Stomach smooth muscle (tissue), 2 donors: ENCODE measurements at regions not wholly inside any gene's neighbourhood (a gene's known extent, or its start where the extent isn't known, plus 50 kb on each side); places are given as distances from the start of the nearest gene placed in this dataset.

Experiments used
- H3K27ac ChIP-seq: one replicate; pipeline ENCODE4 v1.7.0; 2013; ENCODE audit warnings: mild to moderate bottlenecking, low read length, inconsistent platforms
- H3K27me3 ChIP-seq, 2 donors: one replicate each; pipeline ENCODE4 v1.7.0; 2013; ENCODE audit warnings: low read length in 2 of 2; ENCODE audit not compliant: insufficient read depth in 2 of 2, control insufficient read depth in 1 of 2
- H3K36me3 ChIP-seq, 2 donors: one replicate each; pipeline ENCODE4 v1.7.0; 2013; ENCODE audit warnings: low read length in 2 of 2; ENCODE audit not compliant: control insufficient read depth in 2 of 2, insufficient read depth in 2 of 2
- H3K4me1 ChIP-seq: one replicate; pipeline ENCODE4 v1.7.0; 2013; ENCODE audit warnings: low read length; ENCODE audit not compliant: control insufficient read depth, insufficient read depth
- H3K4me3 ChIP-seq, 2 donors: one replicate each; pipeline ENCODE4 v1.7.0; 2013; ENCODE audit warnings: low read length in 2 of 2
- H3K9ac ChIP-seq, 2 donors: one replicate each; pipeline ENCODE4 v1.7.0; 2013; ENCODE audit warnings: low read length in 2 of 2, mild to moderate bottlenecking in 1 of 2
- H3K9me3 ChIP-seq, 2 donors: one replicate each; pipeline ENCODE4 v1.7.0; 2013; ENCODE audit warnings: low read length in 2 of 2; ENCODE audit not compliant: control insufficient read depth in 2 of 2
- donor health status: healthy.
- donor health status: Pancreatic carcinoma.

DNA sequence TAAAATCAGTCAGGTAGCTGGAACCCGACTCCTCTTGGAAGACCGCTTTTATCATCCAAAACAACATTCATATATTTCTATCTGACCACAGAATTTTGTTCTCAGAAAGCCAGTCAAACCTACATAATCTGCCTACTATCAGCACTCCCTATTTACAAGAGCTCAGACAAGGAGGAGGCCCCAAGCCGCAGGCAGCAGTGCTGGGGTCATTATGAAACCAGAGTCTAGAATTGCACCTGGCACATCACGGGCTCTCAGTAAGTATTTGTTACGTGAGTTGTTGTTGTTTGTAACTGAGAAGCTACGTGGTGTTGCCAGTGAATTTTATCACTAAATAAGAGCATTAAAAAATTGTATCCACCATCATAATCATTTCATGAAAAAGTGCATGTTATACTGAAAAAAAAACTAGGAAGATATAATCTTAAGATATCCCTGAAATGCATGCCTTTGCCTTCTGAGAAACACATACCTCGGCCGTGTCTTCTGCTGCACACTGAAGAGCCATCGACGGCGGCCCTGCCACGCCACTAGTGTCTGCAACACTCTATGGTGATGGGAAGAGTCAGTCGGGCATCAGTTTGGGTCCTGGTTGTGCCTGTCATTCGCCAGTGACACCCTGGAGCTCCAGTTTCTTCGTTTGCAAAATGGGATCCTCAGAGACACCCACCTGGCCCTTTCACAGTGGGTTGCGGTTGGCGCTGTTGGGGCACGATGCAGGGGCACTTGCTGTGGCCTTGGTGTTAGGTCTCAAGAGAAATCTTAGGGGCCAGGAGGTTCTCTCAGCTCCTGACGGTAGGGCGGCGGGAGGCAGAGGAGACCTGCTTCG is 505.9 kb downstream of the EIPR1 start:
- H3K36me3 ChIP-seq = no peaks in the 10 kb centered on the region
- H3K4me1 ChIP-seq = no peaks in the 10 kb centered on the region
- H3K9me3 ChIP-seq = no peaks in the 10 kb centered on the region

DNA sequence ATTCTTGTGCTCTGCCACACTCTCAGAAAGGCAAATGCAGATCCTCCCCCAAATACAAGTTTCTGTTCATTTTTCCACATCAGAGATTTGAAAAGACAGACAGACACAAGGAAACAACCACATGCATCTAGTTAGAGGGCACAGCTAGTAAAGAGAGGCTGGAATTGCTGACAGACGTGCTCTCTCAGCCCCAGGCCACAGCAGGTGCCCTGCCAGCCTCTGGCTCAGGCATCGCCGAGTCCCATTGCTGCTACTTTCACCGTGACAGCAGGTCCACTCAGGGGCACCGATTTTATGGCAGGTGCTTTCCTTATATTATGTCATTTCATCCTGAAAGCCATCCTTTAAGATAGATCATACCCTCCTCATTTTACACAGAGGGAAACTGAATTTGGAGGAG is 507.5 kb downstream of the EIPR1 start:
- H3K4me1 ChIP-seq = no peaks in the 10 kb centered on the region

More for the DNA sequence above, 505.9 kb downstream of the EIPR1 start:
- Histone ChIP-seq H3K27ac (no peak overlapping the region), H3K4me3 (no peak overlapping the region), H3K9ac (no peak overlapping the region), H3K27me3 (peaks cover 0 to 2% of the 10 kb centered on the region in 2 donors)

DNA sequence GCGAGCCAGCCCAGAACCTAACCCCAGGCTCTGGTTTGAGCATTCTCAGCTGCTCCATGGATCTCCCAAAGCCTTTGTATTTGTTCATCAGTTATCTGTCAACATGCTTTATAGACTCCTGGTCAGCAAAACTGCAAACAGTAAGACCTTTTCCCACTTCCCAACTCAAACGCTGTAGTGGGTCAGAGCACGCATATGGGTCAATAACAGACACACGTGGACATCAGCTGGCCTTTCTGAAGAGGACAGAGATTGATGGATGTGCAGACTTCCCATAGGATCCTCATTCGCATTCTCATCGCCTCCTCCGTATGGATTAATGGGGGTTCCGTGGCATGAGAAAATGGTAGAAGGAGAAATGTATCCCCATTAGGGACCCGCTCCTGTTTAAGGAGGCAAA is 508.1 kb downstream of the EIPR1 start:
- Histone ChIP-seq H3K27ac (no peak overlapping the region), H3K4me3 (no peak overlapping the region), H3K4me1 (no peaks in the 10 kb centered on the region), H3K9ac (no peak overlapping the region), H3K27me3 (peaks cover 0 to 2% of the 10 kb centered on the region in 2 donors), H3K36me3 (no peaks in the 10 kb centered on the region), H3K9me3 (no peaks in the 10 kb centered on the region)

More for the DNA sequence above, 507.5 kb downstream of the EIPR1 start:
- Histone ChIP-seq H3K9ac (no peak overlapping the region), H3K9me3 (no peaks in the 10 kb centered on the region), H3K4me3 (no peak overlapping the region), H3K27ac (no peak overlapping the region), H3K27me3 (peaks cover 0 to 2% of the 10 kb centered on the region in 2 donors), H3K36me3 (no peaks in the 10 kb centered on the region)

DNA sequence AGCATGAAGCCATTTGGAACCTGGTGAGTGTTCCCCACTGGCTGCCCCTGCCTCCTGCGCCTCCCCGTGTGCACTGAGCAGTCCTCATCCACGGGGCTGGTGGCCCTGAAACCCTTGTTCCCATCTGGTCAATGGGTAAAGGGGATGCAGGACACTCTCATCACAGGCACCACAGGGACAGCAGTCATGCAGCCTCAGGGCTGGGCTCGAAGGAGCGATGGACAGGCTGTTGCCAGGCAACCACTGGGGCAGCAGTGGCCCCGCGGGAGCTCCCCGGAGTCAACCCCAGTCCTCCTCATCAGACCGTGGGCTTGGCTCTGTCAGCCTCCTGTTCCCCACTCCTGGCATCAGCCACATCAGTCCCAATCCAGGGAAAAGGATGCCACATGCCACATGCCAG is 509.5 kb downstream of the EIPR1 start:
- peaks cover 0 to 4% of the 10 kb centered on the region in 2 donors for H3K27me3 ChIP-seq
- no peaks in the 10 kb centered on the region for H3K4me1 ChIP-seq
- H3K9me3 ChIP-seq = no peaks in the 10 kb centered on the region
- no peaks in the 10 kb centered on the region for H3K36me3 ChIP-seq
- no peak overlapping the region for H3K27ac ChIP-seq
- no peak overlapping the region for H3K4me3 ChIP-seq
- H3K9ac ChIP-seq = no peak overlapping the region

DNA sequence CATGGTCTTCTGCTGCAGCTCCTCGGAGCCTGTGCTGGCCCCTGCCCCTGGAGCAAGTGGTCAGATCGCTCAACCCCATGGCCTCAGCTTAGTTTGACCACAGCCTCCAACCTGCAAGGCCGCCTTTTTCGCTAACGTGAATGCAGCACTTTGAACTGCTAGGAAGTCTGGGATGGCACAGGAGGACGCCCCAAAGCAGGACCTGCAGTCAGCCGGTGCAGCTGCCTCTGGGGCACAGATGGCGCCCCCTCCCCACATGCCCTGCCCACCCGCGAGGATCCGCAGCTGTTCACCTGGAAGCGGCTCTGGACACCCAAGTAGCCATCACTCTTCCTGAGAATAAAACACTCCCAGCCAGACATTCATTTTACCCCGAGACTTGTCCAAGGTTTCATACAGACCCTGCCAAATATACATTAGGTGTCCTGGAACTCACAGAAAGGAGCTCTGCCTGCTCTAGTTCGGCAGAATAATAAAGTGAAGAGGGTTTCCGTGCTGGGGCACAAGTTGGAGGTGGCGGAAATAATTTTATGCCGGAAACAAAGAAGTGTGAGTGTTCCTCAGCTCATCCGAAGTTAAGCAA is 510.1 kb downstream of the EIPR1 start:
- no peak overlapping the region for H3K27ac ChIP-seq
- H3K36me3 ChIP-seq = no peaks in the 10 kb centered on the region
- no peak overlapping the region for H3K4me3 ChIP-seq
- no peak overlapping the region for H3K9ac ChIP-seq
- H3K4me1 ChIP-seq = no peaks in the 10 kb centered on the region
- H3K9me3 ChIP-seq = no peaks in the 10 kb centered on the region
- H3K27me3 ChIP-seq = peaks cover 0 to 6% of the 10 kb centered on the region in 2 donors

DNA sequence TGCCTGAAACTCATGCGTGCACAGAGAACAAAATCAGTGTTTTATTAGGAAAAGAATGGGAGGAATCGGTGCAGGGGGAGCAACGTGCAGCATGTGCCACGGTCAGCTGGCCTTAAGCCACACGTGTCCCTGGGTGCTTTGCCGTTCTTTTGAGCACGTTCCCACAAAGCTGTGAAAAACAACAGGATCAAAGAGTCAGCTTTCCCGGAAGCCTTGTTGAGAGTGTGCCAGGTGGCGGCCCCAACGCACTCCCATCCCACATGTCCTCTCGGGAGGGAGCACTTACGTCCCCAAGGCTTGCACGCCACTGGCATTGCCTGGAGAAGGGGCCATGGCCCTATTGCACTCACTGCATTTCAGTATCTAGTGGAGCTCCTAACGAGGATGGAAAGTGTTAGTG is 511.2 kb downstream of the EIPR1 start:
- H3K27ac ChIP-seq = no peak overlapping the region
- H3K4me3 ChIP-seq = no peak overlapping the region
- no peaks in the 10 kb centered on the region for H3K36me3 ChIP-seq
- H3K4me1 ChIP-seq = no peaks in the 10 kb centered on the region
- H3K9me3 ChIP-seq = no peaks in the 10 kb centered on the region
- H3K27me3 ChIP-seq = peaks cover 0 to 6% of the 10 kb centered on the region in 2 donors
- H3K9ac ChIP-seq = no peak overlapping the region

DNA sequence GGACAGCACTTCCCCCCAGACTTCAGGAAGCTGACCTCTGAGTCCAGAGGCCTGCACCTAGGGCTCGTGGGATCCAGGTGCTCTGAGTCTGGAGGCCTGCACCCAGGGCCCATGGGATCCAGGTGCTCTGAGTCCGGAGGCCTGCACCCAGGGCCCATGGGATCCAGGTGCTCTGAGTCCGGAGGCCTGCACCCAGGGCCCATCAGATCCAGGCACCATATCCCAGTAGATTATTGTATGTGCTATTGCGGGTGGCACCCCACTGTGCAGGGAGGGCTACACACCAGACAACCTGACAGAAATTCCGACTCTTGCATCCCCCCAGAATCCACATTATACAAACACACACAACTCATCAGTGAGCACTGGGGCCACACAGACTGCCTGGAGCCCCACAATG is 515.2 kb downstream of the EIPR1 start:
- Histone ChIP-seq H3K27ac (no peak overlapping the region), H3K4me1 (no peaks in the 10 kb centered on the region)

DNA sequence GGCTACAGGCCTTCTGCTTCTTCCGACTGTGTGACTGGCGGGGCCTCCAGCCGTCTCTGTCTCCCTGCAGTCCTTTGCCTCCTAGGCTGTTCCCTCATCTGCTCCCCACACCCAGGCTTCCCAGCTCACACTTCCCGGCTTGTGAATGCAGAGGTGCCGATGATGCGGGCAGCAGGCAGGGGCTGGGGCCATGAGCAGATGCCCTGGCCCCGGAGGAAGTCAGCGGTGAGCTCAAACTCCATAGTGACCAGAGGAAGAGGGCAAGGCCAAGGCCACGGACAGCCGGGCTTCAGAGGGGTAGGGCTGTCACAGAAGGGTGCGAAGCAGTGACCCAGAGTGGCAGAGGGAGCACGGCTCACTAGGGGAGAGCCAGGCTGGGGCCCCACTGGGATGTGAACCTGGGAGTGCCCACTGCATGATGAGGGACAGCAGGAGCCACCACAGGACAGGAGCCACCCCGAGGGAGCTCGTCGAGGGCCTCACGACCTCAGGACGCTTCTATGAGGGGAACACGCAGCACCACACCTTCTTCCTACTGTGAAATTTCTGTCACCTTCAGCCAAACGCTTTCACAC is 515.9 kb downstream of the EIPR1 start:
- Histone ChIP-seq H3K9me3 (no peaks in the 10 kb centered on the region), H3K4me1 (no peaks in the 10 kb centered on the region), H3K36me3 (no peaks in the 10 kb centered on the region), H3K9ac (no peak overlapping the region), H3K4me3 (no peak overlapping the region), H3K27ac (no peak overlapping the region), H3K27me3 (peaks cover 0 to 4% of the 10 kb centered on the region in 2 donors)

More for the DNA sequence above, 515.2 kb downstream of the EIPR1 start:
- H3K36me3 ChIP-seq = no peaks in the 10 kb centered on the region
- H3K27me3 ChIP-seq = peaks cover 0 to 6% of the 10 kb centered on the region in 2 donors
- no peak overlapping the region for H3K4me3 ChIP-seq
- no peaks in the 10 kb centered on the region for H3K9me3 ChIP-seq
- no peak overlapping the region for H3K9ac ChIP-seq

DNA sequence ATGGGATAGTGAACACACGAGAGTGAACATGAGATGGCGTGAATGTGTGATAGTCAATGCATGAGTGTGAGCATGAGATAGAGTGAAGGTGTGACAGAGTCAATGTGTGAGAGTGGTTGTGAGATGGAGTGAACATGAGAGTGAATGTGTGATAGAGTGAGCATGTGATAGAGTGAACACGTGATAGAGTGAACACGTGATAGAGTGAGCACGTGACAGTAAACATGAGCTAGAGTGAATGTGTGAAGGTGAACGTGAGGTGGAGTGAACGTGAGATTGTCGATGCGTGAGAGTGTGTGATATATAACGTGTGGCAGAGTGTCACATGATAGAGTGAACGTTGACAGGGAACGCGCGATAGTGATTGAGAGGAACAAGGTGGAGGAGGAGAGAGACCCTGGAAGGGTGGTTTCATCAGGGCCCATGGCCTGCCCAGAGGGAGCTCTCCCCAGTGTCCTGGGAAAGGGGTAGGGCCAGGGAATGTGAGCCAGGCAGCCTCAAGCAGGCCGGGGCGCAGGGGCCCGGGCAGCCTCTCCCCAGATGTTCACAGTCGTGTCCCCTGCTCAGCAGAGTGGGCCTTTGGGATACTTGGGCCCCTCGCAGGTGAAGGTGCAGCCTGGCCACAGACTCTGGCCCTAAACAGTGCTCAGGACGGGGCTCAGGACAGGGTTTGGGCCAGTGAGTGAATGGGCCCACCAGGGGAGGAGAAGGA is 516.9 kb downstream of the EIPR1 start:
- H3K9me3 ChIP-seq = no peaks in the 10 kb centered on the region
- no peak overlapping the region for H3K27ac ChIP-seq
- H3K4me3 ChIP-seq = no peak overlapping the region
- H3K27me3 ChIP-seq = peaks cover 0 to 4% of the 10 kb centered on the region in 2 donors
- H3K9ac ChIP-seq = no peak overlapping the region
- no peaks in the 10 kb centered on the region for H3K36me3 ChIP-seq
- H3K4me1 ChIP-seq = no peaks in the 10 kb centered on the region

DNA sequence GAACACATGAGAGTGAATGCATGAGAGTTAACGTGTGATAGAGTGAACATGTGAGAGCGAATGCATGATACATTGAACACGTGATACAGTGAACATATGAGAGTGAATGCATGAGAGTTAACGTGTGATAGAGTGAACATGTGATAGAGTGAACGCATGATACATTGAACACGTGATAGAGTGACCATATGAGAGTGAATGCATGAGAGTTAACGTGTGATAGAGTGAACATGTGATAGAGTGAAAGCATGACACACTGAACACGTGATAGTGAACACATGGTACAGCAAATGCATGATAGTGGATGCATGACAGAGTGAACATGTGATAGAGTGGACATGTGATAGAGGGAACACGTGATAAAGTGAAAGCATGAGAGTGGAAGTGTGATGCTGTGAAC is 517.9 kb downstream of the EIPR1 start:
- H3K4me1 ChIP-seq = no peaks in the 10 kb centered on the region
- no peaks in the 10 kb centered on the region for H3K36me3 ChIP-seq
- no peaks in the 10 kb centered on the region for H3K9me3 ChIP-seq
- H3K27ac ChIP-seq = no peak overlapping the region
- no peak overlapping the region for H3K9ac ChIP-seq
- H3K27me3 ChIP-seq = peaks cover 0 to 4% of the 10 kb centered on the region in 2 donors
- no peak overlapping the region for H3K4me3 ChIP-seq
